Activated CD4-positive, alpha-beta memory T cell treated with anti-CD3 and anti-CD28 coated beads for 36 hours (primary cell): ENCODE measurements at regions not wholly inside any gene's neighbourhood (a gene's known extent, or its start where the extent isn't known, plus 50 kb on each side); places are given as distances from the start of the nearest gene placed in this dataset.
"Not testable (repeated sequence)": the region's sequence is repeated elsewhere in the genome, so short reads cannot be mapped to it uniquely, and the experiment has no call there.

Experiments
- CTCF ChIA-PET: fragments of 350-600 bp; sonication (Branson Sonifier 250); formaldehyde crosslinking; loops from one replicate; lab custom pipeline; 2021; ENCODE audit warnings: antibody characterized with exemption, inconsistent platforms; lab: Charles Lee
- POLR2A ChIA-PET: fragments of 350-600 bp; sonication (Branson Sonifier 250); formaldehyde crosslinking; loops from one replicate; lab custom pipeline; 2021; ENCODE audit warnings: antibody characterized with exemption; lab: Charles Lee
- DNase-seq: peaks from one replicate; pipeline ENCODE4 v3.0.0-alpha.2; 2020
- H3K27ac Mint-ChIP-seq: one replicate; pipeline ENCODE4 v1.8.0; 2021; ENCODE audit warnings: mixed read lengths
- H3K27me3 Mint-ChIP-seq: one replicate; pipeline ENCODE4 v1.8.0; 2021; ENCODE audit warnings: mixed read lengths
- H3K36me3 Mint-ChIP-seq: one replicate; pipeline ENCODE4 v1.8.0; 2021; ENCODE audit warnings: mixed read lengths
- H3K4me1 Mint-ChIP-seq: one replicate; pipeline ENCODE4 v1.8.0; 2021; ENCODE audit warnings: low read depth, mixed read lengths
- H3K4me3 Mint-ChIP-seq: one replicate; pipeline ENCODE4 v1.8.0; 2021; ENCODE audit warnings: mild to moderate bottlenecking, mixed read lengths
- H3K9me3 Mint-ChIP-seq: one replicate; pipeline ENCODE4 v1.8.0; 2021; ENCODE audit warnings: mixed read lengths
- intact Hi-C: fragments of 100-400 bp; cut with micrococcal nuclease; formaldehyde crosslinking; loops from one replicate; pipeline ENCODE4 v1.15.1; 2023

DNA sequence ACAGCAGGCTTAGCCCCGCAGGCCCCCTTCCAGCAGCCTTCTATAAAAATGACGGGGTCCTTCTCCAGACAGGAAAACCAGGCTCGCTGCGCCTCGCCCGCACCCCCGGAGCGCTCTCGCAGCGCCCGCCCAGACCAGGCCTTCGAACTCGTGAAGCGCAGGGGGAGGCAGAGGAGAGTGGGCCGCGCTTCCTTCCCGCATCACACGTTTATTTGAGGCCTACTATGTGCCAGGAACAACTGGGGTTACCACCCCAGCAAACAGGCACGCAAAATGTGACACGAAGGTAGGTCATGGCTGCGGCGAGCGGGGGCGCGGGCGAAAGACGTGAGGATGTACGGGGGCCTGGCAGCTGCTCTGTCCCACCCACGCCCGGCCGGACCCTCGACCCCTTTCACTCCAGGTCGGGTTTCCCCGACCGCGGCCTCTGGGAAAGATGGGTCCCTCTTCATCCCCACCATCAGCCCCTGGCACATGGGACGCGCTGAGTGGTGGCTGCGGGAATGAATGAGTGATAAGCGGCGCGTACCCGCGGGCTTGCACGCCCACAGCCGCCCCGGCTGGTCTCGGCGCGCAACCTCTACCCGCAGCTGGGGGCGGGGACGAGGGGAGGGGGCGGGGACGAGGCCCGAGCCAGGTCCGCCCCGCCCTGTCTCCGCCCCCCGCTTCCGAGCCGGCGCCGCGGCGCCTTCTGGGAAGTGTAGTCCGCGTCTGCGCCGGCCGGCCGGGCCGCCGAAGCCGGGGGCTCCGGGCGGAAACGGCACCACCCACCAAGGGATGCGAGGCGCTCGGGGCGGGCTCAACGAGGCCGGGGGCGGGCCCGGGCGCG, 59.1 kb downstream of the ZNF467 start:
- H3K27me3 Mint-ChIP-seq, result no peaks in the 10 kb centered on the region
- ChIA-PET POLR2A (no interaction called here), CTCF (interaction anchor here (1.1 kb wide), 1 partner anchor 90 kb away, joined by 4 read pairs; no protein-coding TSS in a partner anchor)
- H3K4me3 Mint-ChIP-seq, result peak overlapping the region; percentile 74
- DNase-seq, result peak; percentile 94
- H3K36me3 Mint-ChIP-seq, result peaks cover 9% of the 10 kb centered on the region
- intact Hi-C loops, result loop anchor here (1.0 to 2.0 kb wide), 4 partner anchors 57 to 160 kb away; partner anchors contain the start of gene ZNF862
- peaks cover 24% of the 10 kb centered on the region for H3K9me3 Mint-ChIP-seq
- peaks cover 17% of the 10 kb centered on the region for H3K4me1 Mint-ChIP-seq
- H3K27ac Mint-ChIP-seq, result peak overlapping the region; percentile 38

DNA sequence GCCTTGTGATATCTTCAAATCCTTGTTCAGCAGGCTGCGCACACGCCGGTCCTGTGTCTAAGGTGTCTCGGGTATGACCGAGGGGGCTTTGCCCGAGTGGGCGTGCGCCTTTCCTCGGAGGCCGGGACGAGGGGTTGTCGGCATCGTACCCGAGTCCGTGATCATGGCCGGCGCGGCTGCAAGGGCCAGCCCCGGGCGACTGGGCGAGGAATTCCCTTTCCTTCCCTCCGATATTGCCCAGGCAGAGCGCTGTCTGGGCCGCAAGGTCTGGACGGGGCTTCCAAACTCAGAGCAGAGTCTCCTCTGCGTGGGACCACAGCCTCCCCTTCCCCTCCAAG, 59.7 kb downstream of the ZNF467 start:
- H3K36me3 Mint-ChIP-seq, result peaks cover 9% of the 10 kb centered on the region
- H3K4me1 Mint-ChIP-seq, result peaks cover 14% of the 10 kb centered on the region
- H3K27ac Mint-ChIP-seq, result no peak overlapping the region
- peaks cover 28% of the 10 kb centered on the region for H3K9me3 Mint-ChIP-seq
- CTCF ChIA-PET, result no interaction called here
- POLR2A ChIA-PET, result no interaction called here
- H3K27me3 Mint-ChIP-seq, result no peaks in the 10 kb centered on the region
- intact Hi-C loops, result loop anchor here (1.0 to 2.0 kb wide), 4 partner anchors 57 to 161 kb away; partner anchors contain the start of gene ZNF862
- DNase-seq, result no peak
- peak overlapping the region; percentile 74 for H3K4me3 Mint-ChIP-seq

DNA sequence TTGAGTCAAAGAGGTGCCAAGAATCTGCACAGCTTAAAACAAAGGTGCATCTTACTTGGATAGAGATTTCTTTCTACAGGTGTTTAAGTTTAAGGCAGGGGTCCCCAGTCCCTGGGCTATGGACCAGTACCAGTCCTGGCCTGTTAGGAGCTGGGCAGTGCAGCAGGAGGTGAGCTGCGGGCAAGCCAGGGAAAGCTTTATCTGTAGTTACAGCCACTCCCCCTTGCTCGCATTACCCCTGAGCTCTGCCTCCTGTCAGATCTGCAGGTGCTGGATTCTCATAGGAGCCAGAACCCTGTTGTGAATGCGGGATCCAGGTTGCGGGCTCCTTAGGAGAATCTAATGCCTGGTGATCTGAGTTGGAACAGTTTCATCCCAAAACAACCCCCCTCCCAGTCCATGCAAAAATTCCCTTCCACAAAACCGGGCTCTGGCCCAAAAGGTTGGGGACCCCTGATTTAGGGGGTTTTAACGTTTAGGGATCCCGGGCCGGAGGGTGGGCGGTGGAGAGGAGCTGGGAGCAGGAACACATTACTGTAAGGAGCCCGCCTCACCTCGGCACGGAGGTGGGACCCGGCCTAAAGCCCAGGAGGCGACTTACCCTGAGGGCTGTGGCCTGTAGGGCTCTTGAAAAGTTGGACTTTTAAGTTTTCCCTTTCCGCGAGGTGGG, 60.2 kb downstream of the ZNF467 start:
- POLR2A ChIA-PET, result no interaction called here

DNA sequence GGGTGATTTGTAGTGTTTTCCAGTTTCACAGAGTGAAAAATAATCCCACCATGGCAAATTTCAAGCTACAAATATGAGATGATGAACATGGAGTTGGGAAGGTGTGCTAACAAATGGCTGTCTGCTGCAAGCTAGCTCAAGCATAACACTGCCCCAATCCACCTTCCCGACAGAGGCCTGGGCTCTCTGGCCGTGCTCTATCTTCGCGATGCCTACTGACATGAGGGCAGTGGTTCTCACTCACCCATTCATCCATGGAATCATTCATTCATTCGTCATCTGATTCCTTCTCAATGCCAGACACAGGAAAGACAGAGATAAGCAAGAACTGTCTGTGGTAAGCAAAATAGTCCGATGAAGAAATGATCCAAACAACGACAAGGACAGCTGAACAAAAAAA, 65.4 kb downstream of the ZNF467 start:
- POLR2A ChIA-PET, result no interaction called here
- intact Hi-C loops, result no loop called here
- CTCF ChIA-PET, result interaction anchor here (1.1 to 1.6 kb wide), 2 partner anchors 34 to 45 kb away, joined by 3 to 6 read pairs; no protein-coding TSS in a partner anchor

More for the DNA sequence above, 60.2 kb downstream of the ZNF467 start:
- H3K27ac Mint-ChIP-seq, result no peak overlapping the region
- intact Hi-C loops, result no loop called here
- no peak overlapping the region for H3K4me3 Mint-ChIP-seq
- H3K9me3 Mint-ChIP-seq, result peaks cover 30% of the 10 kb centered on the region
- H3K4me1 Mint-ChIP-seq, result peaks cover 14% of the 10 kb centered on the region
- peaks cover 11% of the 10 kb centered on the region for H3K36me3 Mint-ChIP-seq
- DNase-seq, result no peak
- H3K27me3 Mint-ChIP-seq, result no peaks in the 10 kb centered on the region
- CTCF ChIA-PET, result interaction anchor here (1.0 kb wide), 1 partner anchor 29 kb away, joined by 3 read pairs; no protein-coding TSS in a partner anchor

DNA sequence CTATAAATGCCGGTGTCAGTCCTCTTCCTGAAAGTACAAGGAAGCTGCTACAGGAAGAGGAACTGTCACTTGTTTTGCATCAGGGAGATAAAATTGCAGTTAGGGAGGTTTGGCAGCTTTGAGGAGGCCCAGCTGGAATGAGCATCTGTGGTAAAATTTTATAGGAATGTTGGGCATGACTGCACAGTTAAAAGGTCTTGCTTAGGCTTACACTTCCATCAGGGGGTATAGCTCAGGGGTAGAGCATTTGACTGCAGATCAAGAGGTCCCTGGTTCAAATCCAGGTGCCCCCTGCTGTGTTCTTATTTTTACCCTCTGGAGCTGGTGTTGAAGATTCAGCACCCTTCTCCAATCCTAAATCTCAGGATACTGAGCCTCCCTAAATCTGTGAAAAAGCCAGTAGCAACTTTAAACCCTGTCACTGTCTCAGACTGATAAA, 65.9 kb downstream of the ZNF467 start:
- intact Hi-C loops, result no loop called here
- H3K27me3 Mint-ChIP-seq, result peaks cover 6% of the 10 kb centered on the region
- CTCF ChIA-PET, result interaction anchor here (1.1 to 1.6 kb wide), 2 partner anchors 35 to 44 kb away, joined by 3 to 6 read pairs; no protein-coding TSS in a partner anchor
- DNase-seq, result no peak
- POLR2A ChIA-PET, result no interaction called here
- peaks cover 11% of the 10 kb centered on the region for H3K36me3 Mint-ChIP-seq
- H3K27ac Mint-ChIP-seq, result no peak overlapping the region
- H3K4me3 Mint-ChIP-seq, result no peak overlapping the region
- H3K4me1 Mint-ChIP-seq, result no peaks in the 10 kb centered on the region
- H3K9me3 Mint-ChIP-seq, result peaks cover 28% of the 10 kb centered on the region

More for the DNA sequence above, 65.4 kb downstream of the ZNF467 start:
- H3K4me3 Mint-ChIP-seq, result no peak overlapping the region
- H3K27me3 Mint-ChIP-seq, result peaks cover 6% of the 10 kb centered on the region
- peaks cover 30% of the 10 kb centered on the region for H3K9me3 Mint-ChIP-seq
- H3K36me3 Mint-ChIP-seq, result peaks cover 11% of the 10 kb centered on the region
- H3K27ac Mint-ChIP-seq, result no peak overlapping the region
- no peak for DNase-seq
- H3K4me1 Mint-ChIP-seq, result no peaks in the 10 kb centered on the region

DNA sequence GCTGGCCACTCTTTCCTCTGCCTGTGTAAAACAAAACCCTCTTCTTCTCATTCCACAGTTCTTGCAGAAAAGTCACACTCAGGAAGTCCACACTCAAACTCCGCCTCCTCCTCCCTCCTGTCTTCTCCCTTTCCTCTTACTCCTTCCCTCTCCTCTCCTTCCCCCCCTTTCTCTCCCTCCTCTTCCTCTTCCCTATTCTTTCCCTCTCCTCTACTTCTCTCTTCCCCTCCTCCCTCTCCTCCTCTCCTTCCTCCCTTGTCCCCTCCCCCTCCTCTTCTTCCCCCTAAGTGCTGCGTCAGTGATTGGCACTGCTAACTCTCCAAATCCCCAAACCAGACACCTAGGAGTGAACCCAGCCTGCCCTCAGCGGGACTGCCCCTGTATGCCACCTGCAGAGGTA, 67.0 kb downstream of the ZNF467 start:
- Mint-ChIP-seq H3K4me1 (no peaks in the 10 kb centered on the region), H3K4me3 (no peak overlapping the region), H3K27ac (no peak overlapping the region), H3K27me3 (peaks cover 6% of the 10 kb centered on the region), H3K36me3 (peaks cover 11% of the 10 kb centered on the region), H3K9me3 (peaks cover 22% of the 10 kb centered on the region)
- DNase-seq, result no peak
- ChIA-PET CTCF (no interaction called here), POLR2A (no interaction called here)
- intact Hi-C loops, result no loop called here

DNA sequence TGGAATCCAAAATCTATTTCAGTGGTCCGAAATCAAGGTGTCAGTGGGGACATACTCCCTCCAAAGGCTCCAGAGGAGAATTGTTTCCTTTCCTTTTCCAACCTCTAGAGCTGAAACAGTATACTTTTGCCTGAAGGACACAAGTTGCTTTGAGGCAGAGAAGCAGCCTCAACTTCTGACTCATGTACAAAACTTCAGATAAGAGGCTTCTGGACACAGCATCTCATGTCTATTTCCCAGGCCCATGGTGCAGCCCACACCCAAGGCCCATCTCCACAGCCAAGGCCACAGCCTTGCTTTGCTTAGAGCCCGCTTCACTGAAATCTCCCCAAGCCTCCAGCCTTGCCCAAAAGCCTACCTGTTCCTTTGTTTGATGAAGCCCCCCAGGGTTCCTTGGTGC, 68.9 kb downstream of the ZNF467 start:
- intact Hi-C loops, result no loop called here
- POLR2A ChIA-PET, result no interaction called here
- peaks cover 8% of the 10 kb centered on the region for H3K9me3 Mint-ChIP-seq
- no peak overlapping the region for H3K27ac Mint-ChIP-seq
- CTCF ChIA-PET, result interaction anchor here (0.8 to 1.4 kb wide), 3 partner anchors 36 to 42 kb away, joined by 3 to 4 read pairs (median 4); no protein-coding TSS in a partner anchor
- no peaks in the 10 kb centered on the region for H3K4me1 Mint-ChIP-seq
- no peak for DNase-seq
- H3K4me3 Mint-ChIP-seq, result no peak overlapping the region
- peaks cover 4% of the 10 kb centered on the region for H3K36me3 Mint-ChIP-seq
- H3K27me3 Mint-ChIP-seq, result peaks cover 13% of the 10 kb centered on the region

DNA sequence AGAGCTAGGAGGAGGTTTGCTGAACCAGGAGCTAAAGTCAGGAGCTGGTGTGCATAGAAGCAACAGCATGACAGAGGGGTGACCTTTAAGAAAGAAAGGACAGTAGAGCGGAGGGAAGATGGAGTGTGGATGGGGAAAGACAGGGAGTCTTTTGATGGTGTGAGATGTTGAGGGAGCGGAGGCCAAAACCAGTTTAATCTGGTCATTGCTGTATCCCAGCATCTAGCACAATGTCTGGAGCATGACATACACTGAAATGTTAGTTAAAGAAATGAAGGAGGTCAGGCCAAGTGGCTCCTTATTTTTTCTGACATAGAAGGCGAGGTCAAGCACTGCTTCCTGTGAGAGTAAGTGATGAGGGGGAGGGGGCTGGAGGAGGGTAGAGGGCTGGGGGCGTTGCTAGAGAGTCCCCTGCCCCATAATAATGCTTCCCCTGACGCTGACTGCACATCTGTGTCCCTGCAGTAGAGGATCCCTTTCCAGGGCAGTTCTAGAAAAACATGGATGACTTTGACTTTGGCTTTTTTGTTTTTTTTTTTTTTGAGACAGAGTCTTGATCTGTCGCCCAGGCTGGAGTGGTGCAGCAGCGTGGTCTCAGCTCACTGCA, 70.2 kb downstream of the ZNF467 start:
- POLR2A ChIA-PET, result no interaction called here

DNA sequence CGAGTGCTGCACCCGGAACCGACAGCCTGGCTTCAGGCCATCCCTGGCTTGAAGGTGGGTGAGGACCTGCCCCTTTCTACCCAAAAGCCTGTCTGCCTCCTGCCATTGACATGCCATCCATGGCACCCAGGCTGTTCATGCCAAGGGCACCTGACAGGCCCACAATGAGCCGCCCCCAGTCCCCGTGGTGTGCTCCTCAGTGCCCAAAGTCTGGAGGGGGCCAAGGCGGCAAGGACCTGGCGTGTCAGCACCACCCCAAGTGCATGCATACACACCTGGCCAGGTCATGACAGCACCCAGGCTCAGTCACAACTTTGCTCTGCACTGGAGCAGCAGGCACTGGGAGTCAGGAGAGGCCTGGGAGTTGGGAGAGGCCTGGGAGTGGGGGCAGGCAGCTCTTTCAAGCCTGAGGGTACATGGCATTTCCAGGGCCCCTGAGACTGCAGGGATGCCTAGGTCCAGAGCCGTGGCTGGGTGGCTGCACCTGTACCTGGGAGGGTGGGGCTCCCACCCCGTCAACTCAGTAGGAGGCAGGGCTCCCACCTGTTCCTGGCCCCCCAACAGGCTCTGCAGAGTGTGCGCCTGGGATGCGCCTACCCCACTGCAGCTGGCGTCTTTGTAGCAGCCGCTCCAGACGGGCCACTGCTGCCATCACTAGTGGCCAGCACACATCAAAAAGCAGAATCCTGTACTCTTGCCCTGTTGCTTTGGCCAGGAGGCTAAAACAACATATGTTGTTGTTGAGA, 71.7 kb downstream of the ZNF467 start:
- DNase-seq, result no peak
- H3K36me3 Mint-ChIP-seq, result peaks cover 2% of the 10 kb centered on the region
- peaks cover 16% of the 10 kb centered on the region for H3K9me3 Mint-ChIP-seq
- no peaks in the 10 kb centered on the region for H3K4me1 Mint-ChIP-seq
- no peak overlapping the region for H3K4me3 Mint-ChIP-seq
- H3K27me3 Mint-ChIP-seq, result peaks cover 12% of the 10 kb centered on the region
- intact Hi-C loops, result no loop called here
- ChIA-PET POLR2A (no interaction called here), CTCF (no interaction called here)
- H3K27ac Mint-ChIP-seq, result no peak overlapping the region

More for the DNA sequence above, 70.2 kb downstream of the ZNF467 start:
- intact Hi-C loops, result no loop called here
- Mint-ChIP-seq H3K4me3 (no peak overlapping the region), H3K4me1 (no peaks in the 10 kb centered on the region), H3K36me3 (peaks cover under 1% of the 10 kb centered on the region), H3K27ac (no peak overlapping the region), H3K9me3 (peaks cover 4% of the 10 kb centered on the region), H3K27me3 (peaks cover 14% of the 10 kb centered on the region)
- CTCF ChIA-PET, result interaction anchor here (1.0 kb wide), 1 partner anchor 40 kb away, joined by 4 read pairs; no protein-coding TSS in a partner anchor
- no peak for DNase-seq

DNA sequence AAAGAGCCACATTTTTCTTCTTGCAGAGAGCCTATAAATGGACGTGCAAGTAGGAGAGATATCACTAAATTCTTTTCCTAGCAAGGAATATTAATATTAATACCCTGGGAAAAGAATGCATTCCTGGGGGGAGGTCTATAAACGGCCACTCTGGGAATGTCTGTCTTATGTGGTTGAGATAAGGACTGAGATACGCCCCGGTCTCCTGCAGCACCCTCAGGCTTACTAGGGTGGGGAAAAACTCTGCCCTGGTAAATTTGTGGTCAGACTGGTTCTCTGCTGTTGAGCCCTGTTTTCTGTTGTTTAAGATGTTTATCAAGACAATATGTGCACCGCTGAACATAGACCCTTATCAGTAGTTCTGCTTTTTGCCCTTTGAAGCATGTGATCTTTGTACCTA, 75.6 kb downstream of the ZNF467 start:
- POLR2A ChIA-PET, CTCF ChIA-PET, H3K27ac Mint-ChIP-seq, H3K4me1 Mint-ChIP-seq, H3K36me3 Mint-ChIP-seq, H3K4me3 Mint-ChIP-seq, DNase-seq, intact Hi-C loops: not testable (repeated sequence)
- Mint-ChIP-seq H3K9me3 (peaks cover 16% of the 10 kb centered on the region), H3K27me3 (peaks cover 22% of the 10 kb centered on the region)

DNA sequence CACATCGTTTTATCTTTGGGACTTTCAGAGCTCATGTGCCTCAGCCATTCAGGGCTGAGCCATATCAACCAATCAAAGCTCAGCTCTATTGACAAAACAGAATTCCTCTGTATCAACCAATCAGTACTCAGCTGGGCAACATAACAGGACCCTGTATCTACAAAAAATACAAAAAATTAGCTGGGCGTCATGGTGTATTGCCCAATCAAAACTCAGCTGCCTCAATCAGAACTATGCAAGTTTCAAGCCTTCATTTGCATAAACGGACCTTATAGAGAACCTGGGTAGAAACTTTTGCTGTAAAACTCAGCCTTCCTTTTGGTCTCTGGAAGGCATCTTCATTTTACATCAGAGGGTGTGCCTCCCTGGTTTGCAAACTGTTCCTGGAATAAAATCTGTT, 77.1 kb downstream of the ZNF467 start:
- Mint-ChIP-seq H3K27me3 (peaks cover 27% of the 10 kb centered on the region), H3K4me1 (no peaks in the 10 kb centered on the region), H3K9me3 (peaks cover 16% of the 10 kb centered on the region), H3K27ac (no peak overlapping the region), H3K4me3 (no peak overlapping the region), H3K36me3 (peaks cover 4% of the 10 kb centered on the region)
- ChIA-PET CTCF (interaction anchor here (1.6 kb wide), 1 partner anchor 46 kb away, joined by 4 read pairs; no protein-coding TSS in a partner anchor), POLR2A (no interaction called here)
- intact Hi-C loops, result no loop called here
- no peak for DNase-seq
